ENCODE measurements at regions not wholly inside any gene's neighbourhood (a gene's known extent, or its start where the extent isn't known, plus 50 kb on each side); places are given as distances from the start of the nearest gene placed in this dataset.

DNA sequence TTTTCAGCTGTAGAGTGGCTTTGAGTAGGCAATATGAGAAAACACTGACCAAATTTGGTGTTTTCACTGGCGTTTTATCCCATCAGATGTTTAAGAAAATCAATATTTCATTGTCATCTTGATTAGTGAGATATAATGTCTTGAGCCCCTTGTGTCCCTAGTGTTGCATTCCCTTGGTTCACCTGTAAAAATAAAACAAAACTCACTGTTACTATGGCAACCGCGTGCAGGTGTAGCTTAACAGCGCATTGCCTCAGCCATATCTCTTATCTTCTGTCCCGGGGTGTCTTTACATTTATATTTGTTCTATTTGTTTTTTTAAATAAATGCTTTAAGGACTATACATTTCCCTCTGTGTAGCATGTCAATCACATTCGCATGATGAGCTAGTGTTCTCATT lies 551.6 kb downstream of the ZIC1 start:
- Histone ChIP-seq H3K27ac (ENCODE audit: low read depth, low read length) (no peak overlapping the region), H3K4me2 (ENCODE audit: low read length) (no peak overlapping the region), H3F3A (ENCODE audit: control insufficient read depth, insufficient read depth) (no peaks in the 10 kb centered on the region), H3K4me3 (ENCODE audit: low read length) (no peak overlapping the region), H3K9me2 (replicated peaks; ENCODE audit: control insufficient read depth, low read length) (no peaks in the 10 kb centered on the region), H3K79me2 (ENCODE audit: control insufficient read depth, low read length) (no peaks in the 10 kb centered on the region), H3K36me3 (ENCODE audit: control insufficient read depth, low read length) (no peaks in the 10 kb centered on the region), H4K20me1 (ENCODE audit: control insufficient read depth, insufficient read depth, low read depth, low read length) (no peaks in the 10 kb centered on the region), H3K4me1 (ENCODE audit: control insufficient read depth, low read length) (no peaks in the 10 kb centered on the region), H3K27me3 (ENCODE audit: control insufficient read depth, low read length) (no peaks in the 10 kb centered on the region), H3K9me3 (ENCODE audit: control insufficient read depth, insufficient read depth, low read length) (no peaks in the 10 kb centered on the region)
- no peak for TF ChIP-seq CTCF (IDR thresholded peaks at IDR 0.05; ENCODE audit: low read depth, low read length, poor library complexity, severe bottlenecking)
- TF ChIP-seq EZH2phosphoT487 (IDR thresholded peaks at IDR 0.05; ENCODE audit: borderline replicate concordance, low read length): no peak

- no peak overlapping the region for H3K4me2 ChIP-seq (ENCODE audit: low read length)
- H3K27ac ChIP-seq (ENCODE audit: low read depth, low read length): no peak overlapping the region
- H3K36me3 ChIP-seq (ENCODE audit: control insufficient read depth, low read length): no peaks in the 10 kb centered on the region
- no peak overlapping the region for H3K4me3 ChIP-seq (ENCODE audit: low read length)
- H3K79me2 ChIP-seq (ENCODE audit: control insufficient read depth, low read length): no peaks in the 10 kb centered on the region
- H3F3A ChIP-seq (ENCODE audit: control insufficient read depth, insufficient read depth): no peaks in the 10 kb centered on the region
- H3K9me3 ChIP-seq (ENCODE audit: control insufficient read depth, insufficient read depth, low read length): no peaks in the 10 kb centered on the region
- TF ChIP-seq CTCF (IDR thresholded peaks at IDR 0.05; ENCODE audit: low read depth, low read length, poor library complexity, severe bottlenecking): no peak
- no peaks in the 10 kb centered on the region for H3K27me3 ChIP-seq (ENCODE audit: control insufficient read depth, low read length)
- no peaks in the 10 kb centered on the region for H3K9me2 ChIP-seq (replicated peaks; ENCODE audit: control insufficient read depth, low read length)
- H4K20me1 ChIP-seq (ENCODE audit: control insufficient read depth, insufficient read depth, low read depth, low read length): no peaks in the 10 kb centered on the region
- no peaks in the 10 kb centered on the region for H3K4me1 ChIP-seq (ENCODE audit: control insufficient read depth, low read length)
Observed at GRCh38 chr3:147962408-147963164, 553.4 kb downstream of the ZIC1 start.

- Histone ChIP-seq H3K4me1 (ENCODE audit: control insufficient read depth, low read length) (no peaks in the 10 kb centered on the region), H3K4me3 (ENCODE audit: low read length) (no peak overlapping the region), H3F3A (ENCODE audit: control insufficient read depth, insufficient read depth) (no peaks in the 10 kb centered on the region), H3K27me3 (ENCODE audit: control insufficient read depth, low read length) (no peaks in the 10 kb centered on the region), H3K27ac (ENCODE audit: low read depth, low read length) (no peak overlapping the region), H3K9me3 (ENCODE audit: control insufficient read depth, insufficient read depth, low read length) (no peaks in the 10 kb centered on the region), H3K36me3 (ENCODE audit: control insufficient read depth, low read length) (no peaks in the 10 kb centered on the region), H3K79me2 (ENCODE audit: control insufficient read depth, low read length) (no peaks in the 10 kb centered on the region), H4K20me1 (ENCODE audit: control insufficient read depth, insufficient read depth, low read depth, low read length) (no peaks in the 10 kb centered on the region), H3K9me2 (replicated peaks; ENCODE audit: control insufficient read depth, low read length) (no peaks in the 10 kb centered on the region), H3K4me2 (ENCODE audit: low read length) (no peak overlapping the region)
- TF ChIP-seq EZH2phosphoT487 (IDR thresholded peaks at IDR 0.05; ENCODE audit: borderline replicate concordance, low read length) (no peak), CTCF (IDR thresholded peaks at IDR 0.05; ENCODE audit: low read depth, low read length, poor library complexity, severe bottlenecking) (no peak)
Observed at GRCh38 chr3:147963711-147964110, 554.5 kb downstream of the ZIC1 start.
